HL-60/S4 treated with retinoic acid at 250 ng/mL for 4 days and 3 days (cell line): ENCODE measurements at regions not wholly inside any gene's neighbourhood (a gene's known extent, or its start where the extent isn't known, plus 50 kb on each side); places are given as distances from the start of the nearest gene placed in this dataset.

ENCODE experiments used
- in situ Hi-C: fragments of 300-500 bp; cut with MboI; formaldehyde crosslinking; loops from 2 replicates; pipeline ENCODE4 v1.7.0; 2022; ENCODE audit warnings: low sequenced_read_pairs

- in situ Hi-C loops = no loop called here
These were observed 66.2 kb upstream of the DYRK2 start for GRCh38 chr12:67582238-67582834.

DNA sequence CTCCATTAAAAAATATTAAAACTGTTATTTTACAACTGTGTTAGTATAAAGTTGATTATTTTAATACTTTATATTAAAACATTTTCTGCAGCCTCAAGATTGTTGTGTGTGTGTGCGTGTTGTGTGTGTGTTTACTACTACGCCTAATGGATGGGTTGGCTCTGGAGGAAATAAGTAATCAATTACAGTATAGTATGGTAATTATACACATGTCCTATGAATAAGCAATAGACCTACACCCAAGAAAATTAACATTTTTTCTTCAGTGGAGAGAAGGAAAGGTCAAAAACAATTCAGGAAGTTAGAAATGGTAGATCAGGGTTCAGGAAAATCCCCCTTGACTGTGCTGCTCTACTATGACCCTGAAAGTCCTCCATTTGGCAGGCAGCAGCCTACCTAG, 65.7 kb upstream of the DYRK2 start:
- in situ Hi-C loops = no loop called here

- in situ Hi-C loops = no loop called here
These were observed 61.6 kb upstream of the DYRK2 start for GRCh38 chr12:67586951-67587350.

- in situ Hi-C loops = no loop called here
These were observed 59.5 kb upstream of the DYRK2 start for GRCh38 chr12:67589078-67589477.

DNA sequence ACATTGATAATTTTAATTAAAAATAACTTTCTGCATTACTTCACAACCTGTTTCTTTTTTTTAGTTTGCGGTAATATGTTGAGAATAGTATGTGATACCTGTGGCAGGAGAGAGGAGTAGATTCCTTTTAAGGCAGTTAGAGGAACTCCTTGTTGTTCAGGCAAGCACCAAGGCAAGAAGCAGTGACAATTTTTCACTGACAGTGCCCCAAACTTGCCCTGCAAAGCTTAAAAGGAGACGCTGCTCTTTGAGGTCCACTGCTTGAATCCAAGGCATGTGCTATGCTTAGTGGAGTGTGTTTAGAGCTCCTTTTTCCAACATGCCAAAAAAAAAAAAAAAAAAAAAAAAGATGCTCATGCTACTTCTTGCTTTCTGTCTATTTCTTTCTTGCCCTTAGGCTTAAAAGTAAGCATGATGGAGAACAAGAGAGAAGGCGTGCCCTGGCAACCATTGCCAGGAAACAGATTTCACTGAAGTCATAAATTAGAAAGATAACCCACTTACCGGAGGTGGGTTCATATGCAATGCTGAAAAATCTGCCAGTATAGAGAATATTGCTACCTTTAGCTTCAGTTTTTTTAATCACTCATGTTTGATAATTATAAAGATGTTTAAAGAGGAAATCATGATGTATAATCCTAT, 58.3 kb upstream of the DYRK2 start:
- in situ Hi-C loops = no loop called here

DNA sequence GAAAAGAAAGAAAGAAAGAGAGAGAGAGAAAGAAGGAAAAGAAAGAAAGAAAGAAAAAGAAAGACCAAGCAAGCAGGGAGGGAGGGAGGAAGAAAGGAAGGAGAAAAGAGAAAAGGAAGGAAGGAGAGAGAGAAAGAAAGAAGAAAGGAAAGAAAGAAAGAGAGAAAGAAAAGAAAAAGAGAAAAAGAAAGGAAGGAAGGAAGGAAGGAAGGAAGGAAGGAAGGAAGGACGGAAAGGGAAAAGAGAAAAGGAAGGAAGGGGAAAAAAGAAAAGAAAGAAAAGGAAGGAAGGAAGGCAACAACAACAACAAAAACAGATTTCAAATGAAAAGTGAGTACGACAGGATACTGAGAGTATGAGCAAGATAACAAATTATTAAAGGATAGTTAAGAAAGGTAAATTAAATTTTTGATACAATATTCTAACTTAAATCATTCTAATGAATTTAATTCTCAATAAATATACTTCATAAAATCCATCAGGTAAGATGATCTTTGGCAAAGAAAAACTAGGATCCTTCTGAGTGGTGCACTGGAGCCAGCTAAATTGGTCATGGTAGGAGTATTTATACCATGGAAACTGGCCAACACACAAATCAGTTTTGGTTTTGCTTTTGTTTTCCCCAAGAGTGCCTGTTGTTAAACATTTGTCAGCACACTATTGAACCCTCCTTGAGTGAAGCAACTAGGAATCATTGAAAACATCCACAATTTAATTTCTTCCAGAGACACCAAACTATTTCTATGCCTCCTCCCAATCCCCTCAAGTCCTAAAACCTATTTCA, 56.1 kb upstream of the DYRK2 start:
- in situ Hi-C loops = no loop called here

DNA sequence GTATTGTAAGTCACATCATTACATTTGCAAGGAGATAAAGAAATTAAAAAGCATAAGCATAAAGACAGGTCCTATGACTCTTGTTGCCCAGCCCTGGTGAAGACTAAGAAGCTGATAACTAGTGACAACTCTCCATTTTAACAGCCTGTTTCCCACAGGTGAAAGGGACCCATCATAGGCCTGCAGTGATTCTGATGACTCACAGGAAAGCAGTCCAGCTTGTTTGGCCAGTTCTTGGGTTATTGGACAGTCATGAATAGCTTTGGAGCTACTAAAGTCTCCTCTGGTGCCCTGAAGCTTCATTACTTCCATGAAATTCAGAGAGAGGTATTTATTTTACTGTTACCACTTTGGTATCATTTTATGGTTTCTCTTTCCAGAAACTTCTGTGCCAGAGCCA, 55.5 kb upstream of the DYRK2 start:
- in situ Hi-C loops = no loop called here

- in situ Hi-C loops = no loop called here
These were observed 54.8 kb upstream of the DYRK2 start for GRCh38 chr12:67593461-67594330.

GRCh38 chr12:67594888-67595287, 53.7 kb upstream of the DYRK2 start:
- in situ Hi-C loops = no loop called here

- in situ Hi-C loops = no loop called here
These were observed 53.2 kb upstream of the DYRK2 start for GRCh38 chr12:67595365-67595764.

- in situ Hi-C loops = no loop called here
These were observed 49.9 kb upstream of the DYRK2 start for GRCh38 chr12:67598598-67598997.
